Fibroblast of lung (primary cell): ENCODE measurements at regions not wholly inside any gene's neighbourhood (a gene's known extent, or its start where the extent isn't known, plus 50 kb on each side); places are given as distances from the start of the nearest gene placed in this dataset.

ENCODE experiments used
- DNase-seq, 2 donors: peaks; one replicate each; pipeline versions ENCODE4 v3.0.0 to v3.0.0-alpha.2; 2010; ENCODE audit warnings: low read depth in 2 of 2
- H2AFZ ChIP-seq: 2 replicates; pipeline ENCODE4 v1.5.1; 2012; ENCODE audit warnings: low read length, control low read depth, inconsistent platforms
- H3K27ac ChIP-seq: 2 replicates; pipeline ENCODE4 v1.5.1; 2011; ENCODE audit warnings: low read length, control low read depth; ENCODE audit not compliant: insufficient read depth
- H3K27me3 ChIP-seq: 2 replicates; pipeline ENCODE4 v1.5.1; 2011; ENCODE audit warnings: mild to moderate bottlenecking, low read length; ENCODE audit not compliant: control insufficient read depth, insufficient read depth
- H3K36me3 ChIP-seq: 2 replicates; pipeline ENCODE4 v1.5.1; 2011; ENCODE audit warnings: low read length; ENCODE audit not compliant: control insufficient read depth, insufficient read depth
- H3K4me1 ChIP-seq: 2 replicates; pipeline ENCODE4 v1.5.1; 2011; ENCODE audit warnings: low read length; ENCODE audit not compliant: control insufficient read depth, insufficient read depth; ENCODE audit errors: extremely low read depth
- H3K4me2 ChIP-seq: 2 replicates; pipeline ENCODE4 v1.5.1; 2011; ENCODE audit warnings: low read length, control low read depth; ENCODE audit not compliant: insufficient read depth; ENCODE audit errors: extremely low read depth
- H3K4me3 ChIP-seq, 4 experiments: fragments of 200-600 bp in 1 of 4; sonication (generic) in 1 of 4; replicated peaks in 1 of 4; 2 replicates each; pipeline ENCODE4 v1.5.1; 2011 to 2016; ENCODE audit warnings: low read length in 4 of 4, low read depth in 3 of 4, mild to moderate bottlenecking in 3 of 4, control low read depth in 2 of 4, inconsistent platforms in 1 of 4, mixed read lengths in 1 of 4; ENCODE audit not compliant: insufficient read depth in 1 of 4; ENCODE audit errors: control extremely low read depth in 1 of 4
- H3K79me2 ChIP-seq: 2 replicates; pipeline ENCODE4 v1.5.1; 2012; ENCODE audit warnings: mild to moderate bottlenecking, low read length, inconsistent platforms; ENCODE audit not compliant: control insufficient read depth, insufficient read depth
- H3K9ac ChIP-seq: 2 replicates; pipeline ENCODE4 v1.5.1; 2011; ENCODE audit warnings: mild to moderate bottlenecking, low read length, control low read depth; ENCODE audit not compliant: insufficient read depth
- H3K9me3 ChIP-seq: 2 replicates; pipeline ENCODE4 v1.5.1; 2012; ENCODE audit warnings: low read depth, low read length; ENCODE audit not compliant: control insufficient read depth, insufficient read depth
- H4K20me1 ChIP-seq: 2 replicates; pipeline ENCODE4 v1.5.1; 2011; ENCODE audit warnings: low read length; ENCODE audit not compliant: control insufficient read depth, insufficient read depth; ENCODE audit errors: extremely low read depth
- CTCF ChIP-seq, 2 donors: IDR thresholded peaks in 1 of 2; conservative IDR thresholded peaks in 1 of 2; 1 replicate in 1 of 2; 2 replicates in 1 of 2; pipeline ENCODE4 v1.5.1; 2011 to 2012; ENCODE audit warnings: low read length in 2 of 2, control low read depth in 1 of 2, inconsistent platforms in 1 of 2, low read depth in 1 of 2, mild to moderate bottlenecking in 1 of 2
- EZH2 ChIP-seq: IDR thresholded peaks from 2 replicates; pipeline ENCODE4 v1.5.1; 2012; ENCODE audit warnings: low read length, control low read depth, mild to moderate bottlenecking; ENCODE audit errors: missing control alignments

DNA sequence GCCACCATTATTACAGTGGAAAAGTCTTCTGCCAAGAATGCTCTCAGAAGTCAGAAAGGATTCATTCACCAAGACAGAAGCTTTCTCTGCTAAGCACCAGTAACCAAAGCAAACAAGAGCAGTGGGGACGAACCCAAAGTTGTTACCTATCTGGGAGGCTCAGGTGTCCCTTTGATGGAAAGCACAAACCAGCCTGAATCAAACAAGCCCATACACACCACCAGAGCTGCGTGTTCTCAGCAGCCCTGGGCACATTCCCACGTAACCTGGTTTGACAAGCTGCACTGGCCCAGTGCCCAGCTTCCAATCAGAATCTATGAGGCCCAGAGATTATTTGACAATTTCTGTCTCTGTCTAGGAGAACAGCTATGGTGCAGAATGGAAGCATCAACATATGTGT lies 252.6 kb downstream of the ACTL7B start:
- H3K27ac ChIP-seq = no peak overlapping the region
- no peak for DNase-seq
- TF ChIP-seq EZH2 (no peak), CTCF (conservative IDR thresholded peaks at IDR 0.05 in 1 of 2, IDR thresholded peaks at IDR 0.05 in 1 of 2; ENCODE audit: low read depth in 1 of 2, low read length in 2 of 2) (no peak)
- H3K79me2 ChIP-seq = no peaks in the 10 kb centered on the region
- H3K9ac ChIP-seq = no peak overlapping the region
- no peak overlapping the region for H3K4me2 ChIP-seq
- H2AFZ ChIP-seq = no peak overlapping the region
- peaks cover 3% of the 10 kb centered on the region for H3K27me3 ChIP-seq
- H3K4me1 ChIP-seq = no peaks in the 10 kb centered on the region
- H3K4me3 ChIP-seq = no peak overlapping the region
- H4K20me1 ChIP-seq = no peaks in the 10 kb centered on the region
- no peaks in the 10 kb centered on the region for H3K9me3 ChIP-seq
- H3K36me3 ChIP-seq = no peaks in the 10 kb centered on the region

- no peaks in the 10 kb centered on the region for H3K36me3 ChIP-seq
- no peak overlapping the region for H2AFZ ChIP-seq
- no peaks in the 10 kb centered on the region for H3K9me3 ChIP-seq
- no peak overlapping the region for H3K27ac ChIP-seq
- H3K79me2 ChIP-seq = no peaks in the 10 kb centered on the region
- no peaks in the 10 kb centered on the region for H4K20me1 ChIP-seq
- DNase-seq = no peak
- H3K4me3 ChIP-seq = no peak overlapping the region
- H3K27me3 ChIP-seq = no peaks in the 10 kb centered on the region
- no peak overlapping the region for H3K4me2 ChIP-seq
- no peaks in the 10 kb centered on the region for H3K4me1 ChIP-seq
- no peak for TF ChIP-seq CTCF (conservative IDR thresholded peaks at IDR 0.05 in 1 of 2, IDR thresholded peaks at IDR 0.05 in 1 of 2; ENCODE audit: low read depth in 1 of 2, low read length in 2 of 2)
- no peak for TF ChIP-seq EZH2
- no peak overlapping the region for H3K9ac ChIP-seq
Observed at GRCh38 chr9:108600896-108601295, 254.9 kb downstream of the ACTL7B start.

- no peak overlapping the region for H3K4me2 ChIP-seq
- TF ChIP-seq CTCF (conservative IDR thresholded peaks at IDR 0.05 in 1 of 2, IDR thresholded peaks at IDR 0.05 in 1 of 2; ENCODE audit: low read depth in 1 of 2, low read length in 2 of 2) (no peak), EZH2 (no peak)
- H3K27me3 ChIP-seq = no peaks in the 10 kb centered on the region
- H4K20me1 ChIP-seq = no peaks in the 10 kb centered on the region
- no peaks in the 10 kb centered on the region for H3K79me2 ChIP-seq
- no peaks in the 10 kb centered on the region for H3K9me3 ChIP-seq
- H3K9ac ChIP-seq = no peak overlapping the region
- no peaks in the 10 kb centered on the region for H3K4me1 ChIP-seq
- H3K27ac ChIP-seq = no peak overlapping the region
- no peak overlapping the region for H3K4me3 ChIP-seq
- no peaks in the 10 kb centered on the region for H3K36me3 ChIP-seq
- H2AFZ ChIP-seq = no peak overlapping the region
- no peak for DNase-seq
Observed at GRCh38 chr9:108599571-108599970, 256.2 kb downstream of the ACTL7B start.
